G401 (cell line): ENCODE measurements at regions not wholly inside any gene's neighbourhood (a gene's known extent, or its start where the extent isn't known, plus 50 kb on each side); places are given as distances from the start of the nearest gene placed in this dataset.
"Not testable (repeated sequence)": the region's sequence is repeated elsewhere in the genome, so short reads cannot be mapped to it uniquely, and the experiment has no call there.

ENCODE experiments used
- DNase-seq: peaks from one replicate; pipeline ENCODE4 v3.0.0-alpha.2; 2015; ENCODE audit warnings: low spot score
- in situ Hi-C: cut with HindIII; loops from 2 replicates; pipeline ENCODE4 v1.10.0; 2016; ENCODE audit warnings: low sequenced_read_pairs, mixed read lengths

- DNase-seq = no peak
- in situ Hi-C loops = no loop called here
Measured at GRCh38 chr14:88064841-88065240, 59.9 kb downstream of the GPR65 start.

GRCh38 chr14:88069677-88070076 is 64.7 kb downstream of the GPR65 start:
- in situ Hi-C loops = no loop called here
- no peak for DNase-seq

GRCh38 chr14:88075269-88075981 is 70.5 kb downstream of the GPR65 start:
- in situ Hi-C loops = no loop called here
- DNase-seq = no peak

- in situ Hi-C loops = no loop called here
- peak; percentile 8 for DNase-seq
Measured at GRCh38 chr14:88078525-88078924, 73.6 kb downstream of the GPR65 start.

GRCh38 chr14:88079624-88080023 is 74.7 kb downstream of the GPR65 start:
- DNase-seq = no peak
- in situ Hi-C loops = no loop called here

GRCh38 chr14:88085736-88086135 is 80.8 kb downstream of the GPR65 start:
- no peak for DNase-seq
- in situ Hi-C loops = no loop called here

GRCh38 chr14:88089445-88089844 is 84.5 kb downstream of the GPR65 start:
- DNase-seq = no peak
- in situ Hi-C loops = no loop called here

GRCh38 chr14:88092529-88092928 is 87.6 kb downstream of the GPR65 start:
- DNase-seq = no peak
- in situ Hi-C loops = no loop called here

GRCh38 chr14:88095791-88096190 is 90.9 kb downstream of the GPR65 start:
- peak; percentile 49 for DNase-seq
- in situ Hi-C loops = no loop called here

- in situ Hi-C loops = no loop called here
- no peak for DNase-seq
Measured at GRCh38 chr14:88098163-88098562, 93.2 kb downstream of the GPR65 start.

GRCh38 chr14:88104710-88105109 is 99.8 kb downstream of the GPR65 start:
- DNase-seq = no peak
- in situ Hi-C loops = no loop called here

GRCh38 chr14:88106377-88106776 is 101.4 kb downstream of the GPR65 start:
- no peak for DNase-seq
- in situ Hi-C loops = no loop called here

- in situ Hi-C loops, DNase-seq: not testable (repeated sequence)
Measured at GRCh38 chr14:88127669-88128068, 122.7 kb downstream of the GPR65 start.

- DNase-seq = no peak
- in situ Hi-C loops = no loop called here
Measured at GRCh38 chr14:88128816-88129215, 123.9 kb downstream of the GPR65 start.

- no peak for DNase-seq
- in situ Hi-C loops = no loop called here
Measured at GRCh38 chr14:88129306-88130056, 124.5 kb downstream of the GPR65 start.

GRCh38 chr14:88130057-88130432 is 125.1 kb downstream of the GPR65 start:
- in situ Hi-C loops = no loop called here
- DNase-seq = no peak
